Esophagus squamous epithelium (tissue), 4 donors: ENCODE measurements at regions not wholly inside any gene's neighbourhood (a gene's known extent, or its start where the extent isn't known, plus 50 kb on each side); places are given as distances from the start of the nearest gene placed in this dataset.

Source experiments
- CTCF ChIP-seq, 6 experiments: fragments of 450-650 bp in 4 of 6; fragments of 200-600 bp in 2 of 6; sonication (generic) in 2 of 6; IDR thresholded peaks; one replicate each; pipeline ENCODE4 v1.5.1; 2016 to 2019; ENCODE audit warnings: antibody characterized with exemption in 6 of 6, mild to moderate bottlenecking in 4 of 6, moderate library complexity in 4 of 6
- POLR2A ChIP-seq, 4 donors: fragments of 450-650 bp; IDR thresholded peaks; one replicate each; pipeline ENCODE4 v1.6.1; 2017; ENCODE audit warnings: antibody characterized with exemption in 4 of 4, mild to moderate bottlenecking in 4 of 4, moderate library complexity in 3 of 4

GRCh38 chr11:29243616-29244015, 773.2 kb downstream of the KCNA4 start:
- TF ChIP-seq POLR2A (IDR thresholded peaks at IDR 0.05) (no peak), CTCF (IDR thresholded peaks at IDR 0.05) (no peak)
